ENCODE measurements at regions not wholly inside any gene's neighbourhood (a gene's known extent, or its start where the extent isn't known, plus 50 kb on each side); places are given as distances from the start of the nearest gene placed in this dataset.

DNA sequence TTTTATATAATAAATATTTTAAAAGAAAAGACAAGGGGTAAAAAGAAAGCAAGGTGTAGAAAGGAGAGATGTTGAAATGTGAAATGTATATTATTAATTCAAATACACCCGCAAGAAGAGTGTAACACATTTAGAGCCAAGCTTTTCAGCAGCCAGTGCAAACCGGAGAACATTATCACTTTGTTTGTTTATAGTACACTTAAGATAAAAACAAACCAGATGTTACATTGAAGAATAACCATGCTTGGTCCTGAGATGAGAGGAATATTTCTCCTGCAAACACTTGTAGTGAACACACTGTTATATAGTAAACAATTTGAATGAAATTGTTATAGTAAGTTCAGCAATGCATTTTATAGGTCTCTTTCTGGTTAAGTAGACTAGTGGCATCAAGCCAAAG, 1441.5 kb downstream of the OTOL1 start:
- DNase-seq = no peak
- WGBS (ENCODE audit: extremely low coverage, insufficient coverage, low lambda C conversion rate) = no CpG with 5 or more reads among the region's 2 CpGs
- no peak overlapping the region for H3K27ac ChIP-seq (ENCODE audit: low read depth, low read length)

DNA sequence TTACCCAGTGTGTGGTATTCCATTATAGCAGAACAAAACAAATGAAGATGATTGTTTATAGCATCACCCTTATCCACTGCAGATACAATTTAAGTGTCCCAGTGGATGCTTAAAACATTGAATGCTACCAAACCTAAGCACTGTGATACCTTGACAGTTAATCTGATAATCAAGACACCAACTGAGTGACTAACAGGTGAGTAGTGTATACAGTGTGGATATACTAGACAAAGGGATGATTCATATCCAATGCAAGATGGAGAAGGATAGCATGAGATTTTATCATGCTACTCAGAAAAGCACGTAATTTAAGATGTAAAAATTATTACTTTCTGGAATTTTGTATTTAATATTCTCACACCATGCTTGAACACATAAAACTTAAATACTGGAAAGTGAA, 1449.0 kb downstream of the OTOL1 start:
- Histone ChIP-seq H3K27ac (ENCODE audit: low read depth, low read length) (no peak overlapping the region), H3K79me1 (ENCODE audit: low read length) (no peaks in the 10 kb centered on the region), H4K5ac (ENCODE audit: low read length) (no peak overlapping the region), H2BK120ac (ENCODE audit: low read depth, low read length) (no peak overlapping the region), H3K56ac (ENCODE audit: low read length) (no peak overlapping the region), H3K23ac (ENCODE audit: low read length) (no peak overlapping the region), H3K79me2 (ENCODE audit: control insufficient read depth, insufficient read depth, low read length) (no peaks in the 10 kb centered on the region), H2BK5ac (ENCODE audit: low read length) (no peak overlapping the region), H3K36me3 (ENCODE audit: control insufficient read depth, insufficient read depth, low read length) (no peaks in the 10 kb centered on the region), H3K4me3 (ENCODE audit: low read length) (no peak overlapping the region), H3K4ac (ENCODE audit: low read depth, low read length) (no peak overlapping the region), H3K4me1 (ENCODE audit: control insufficient read depth, low read depth, low read length) (no peaks in the 10 kb centered on the region), H3K18ac (ENCODE audit: low read length) (no peak overlapping the region), H2BK15ac (replicated peaks; ENCODE audit: low read depth) (no peak overlapping the region), H3K9ac (ENCODE audit: low read length) (no peak overlapping the region), H2AK5ac (ENCODE audit: low read length) (no peak overlapping the region), H3K4me2 (ENCODE audit: low read length) (no peak overlapping the region), H4K8ac (ENCODE audit: low read depth, low read length) (no peak overlapping the region), H3K27me3 (ENCODE audit: insufficient read depth, low read length, poor library complexity) (no peaks in the 10 kb centered on the region)
- DNase-seq = no peak
- WGBS (ENCODE audit: extremely low coverage, insufficient coverage, low lambda C conversion rate) = no CpG with 5 or more reads among the region's 1 CpG

More for the DNA sequence above, 1441.5 kb downstream of the OTOL1 start:
- no peak overlapping the region for H4K5ac ChIP-seq (ENCODE audit: low read length)
- no peak overlapping the region for H2BK5ac ChIP-seq (ENCODE audit: low read length)
- no peak overlapping the region for H3K23ac ChIP-seq (ENCODE audit: low read length)
- no peak overlapping the region for H3K18ac ChIP-seq (ENCODE audit: low read length)
- H2BK15ac ChIP-seq (replicated peaks; ENCODE audit: low read depth) = no peak overlapping the region
- no peak overlapping the region for H3K4ac ChIP-seq (ENCODE audit: low read depth, low read length)
- no peaks in the 10 kb centered on the region for H3K79me2 ChIP-seq (ENCODE audit: control insufficient read depth, insufficient read depth, low read length)
- no peak overlapping the region for H2BK120ac ChIP-seq (ENCODE audit: low read depth, low read length)
- no peaks in the 10 kb centered on the region for H3K4me1 ChIP-seq (ENCODE audit: control insufficient read depth, low read depth, low read length)
- no peak overlapping the region for H3K56ac ChIP-seq (ENCODE audit: low read length)
- no peaks in the 10 kb centered on the region for H3K36me3 ChIP-seq (ENCODE audit: control insufficient read depth, insufficient read depth, low read length)
- H3K9ac ChIP-seq (ENCODE audit: low read length) = no peak overlapping the region
- no peak overlapping the region for H3K4me2 ChIP-seq (ENCODE audit: low read length)
- H2AK5ac ChIP-seq (ENCODE audit: low read length) = no peak overlapping the region
- no peaks in the 10 kb centered on the region for H3K79me1 ChIP-seq (ENCODE audit: low read length)
- no peak overlapping the region for H3K4me3 ChIP-seq (ENCODE audit: low read length)
- no peaks in the 10 kb centered on the region for H3K27me3 ChIP-seq (ENCODE audit: insufficient read depth, low read length, poor library complexity)
- no peak overlapping the region for H4K8ac ChIP-seq (ENCODE audit: low read depth, low read length)

DNA sequence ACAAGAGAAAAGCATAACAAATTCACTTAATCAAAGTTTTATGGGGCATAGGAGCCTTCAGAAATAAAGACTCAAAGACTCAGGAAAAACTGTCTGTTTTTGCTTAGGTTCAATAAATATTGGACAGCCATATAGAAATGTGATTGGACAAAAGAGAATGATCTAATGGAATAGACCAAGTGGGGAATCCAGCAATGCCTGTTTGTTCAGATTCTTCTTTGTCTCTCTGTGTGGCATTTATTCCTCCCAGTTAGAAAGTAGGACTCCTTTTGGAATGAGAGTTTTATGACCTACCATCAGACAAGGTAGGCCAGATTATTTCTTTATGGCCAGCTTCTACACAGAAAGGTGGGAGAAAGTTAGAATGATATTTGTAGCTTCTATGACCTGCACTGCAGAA, 1460.1 kb downstream of the OTOL1 start:
- H3K4ac ChIP-seq (ENCODE audit: low read depth, low read length) = no peak overlapping the region
- no peaks in the 10 kb centered on the region for H3K4me1 ChIP-seq (ENCODE audit: control insufficient read depth, low read depth, low read length)
- no peak overlapping the region for H3K56ac ChIP-seq (ENCODE audit: low read length)
- no peak overlapping the region for H3K9ac ChIP-seq (ENCODE audit: low read length)
- DNase-seq = no peak
- H2BK15ac ChIP-seq (replicated peaks; ENCODE audit: low read depth) = no peak overlapping the region
- H3K79me1 ChIP-seq (ENCODE audit: low read length) = no peaks in the 10 kb centered on the region
- no peak overlapping the region for H2AK5ac ChIP-seq (ENCODE audit: low read length)
- no peaks in the 10 kb centered on the region for H3K79me2 ChIP-seq (ENCODE audit: control insufficient read depth, insufficient read depth, low read length)
- H3K23ac ChIP-seq (ENCODE audit: low read length) = no peak overlapping the region
- no peaks in the 10 kb centered on the region for H3K27me3 ChIP-seq (ENCODE audit: insufficient read depth, low read length, poor library complexity)
- H3K4me3 ChIP-seq (ENCODE audit: low read length) = no peak overlapping the region
- H4K8ac ChIP-seq (ENCODE audit: low read depth, low read length) = no peak overlapping the region
- H3K27ac ChIP-seq (ENCODE audit: low read depth, low read length) = no peak overlapping the region
- no peaks in the 10 kb centered on the region for H3K36me3 ChIP-seq (ENCODE audit: control insufficient read depth, insufficient read depth, low read length)
- no peak overlapping the region for H3K18ac ChIP-seq (ENCODE audit: low read length)
- no peak overlapping the region for H2BK120ac ChIP-seq (ENCODE audit: low read depth, low read length)
- no peak overlapping the region for H2BK5ac ChIP-seq (ENCODE audit: low read length)
- H3K4me2 ChIP-seq (ENCODE audit: low read length) = no peak overlapping the region
- no peak overlapping the region for H4K5ac ChIP-seq (ENCODE audit: low read length)

DNA sequence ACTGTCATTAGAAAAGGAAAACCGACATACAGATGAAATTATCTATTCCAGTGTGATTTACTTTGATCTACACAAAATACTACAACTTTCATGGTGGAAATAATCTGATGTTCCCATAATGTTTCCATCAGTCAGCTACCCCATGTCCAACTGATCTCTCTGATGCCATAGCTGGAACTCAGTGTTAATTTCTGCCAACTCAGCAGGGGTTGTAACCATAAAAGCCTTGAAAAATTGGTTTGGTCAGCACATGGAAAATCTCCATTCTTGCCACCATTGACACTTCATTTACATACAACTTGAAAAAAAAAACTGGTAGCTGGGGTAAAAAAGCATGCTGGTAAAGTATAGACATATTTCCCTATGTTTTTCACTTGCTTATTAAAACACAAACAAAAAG, 1463.7 kb downstream of the OTOL1 start:
- Histone ChIP-seq H3K23ac (ENCODE audit: low read length) (no peak overlapping the region), H3K4ac (ENCODE audit: low read depth, low read length) (no peak overlapping the region), H3K4me3 (ENCODE audit: low read length) (no peak overlapping the region), H3K4me2 (ENCODE audit: low read length) (no peak overlapping the region), H2BK15ac (replicated peaks; ENCODE audit: low read depth) (no peak overlapping the region), H2BK120ac (ENCODE audit: low read depth, low read length) (no peak overlapping the region), H4K5ac (ENCODE audit: low read length) (no peak overlapping the region), H3K56ac (ENCODE audit: low read length) (no peak overlapping the region), H3K79me1 (ENCODE audit: low read length) (no peaks in the 10 kb centered on the region), H2AK5ac (ENCODE audit: low read length) (no peak overlapping the region), H3K4me1 (ENCODE audit: control insufficient read depth, low read depth, low read length) (no peaks in the 10 kb centered on the region), H3K27me3 (ENCODE audit: insufficient read depth, low read length, poor library complexity) (no peaks in the 10 kb centered on the region), H4K8ac (ENCODE audit: low read depth, low read length) (no peak overlapping the region), H3K79me2 (ENCODE audit: control insufficient read depth, insufficient read depth, low read length) (no peaks in the 10 kb centered on the region), H3K36me3 (ENCODE audit: control insufficient read depth, insufficient read depth, low read length) (no peaks in the 10 kb centered on the region), H3K9ac (ENCODE audit: low read length) (no peak overlapping the region), H3K27ac (ENCODE audit: low read depth, low read length) (no peak overlapping the region), H3K18ac (ENCODE audit: low read length) (no peak overlapping the region), H2BK5ac (ENCODE audit: low read length) (no peak overlapping the region)
- no peak for DNase-seq
- WGBS (ENCODE audit: extremely low coverage, insufficient coverage, low lambda C conversion rate) = no CpG with 5 or more reads among the region's 1 CpG

DNA sequence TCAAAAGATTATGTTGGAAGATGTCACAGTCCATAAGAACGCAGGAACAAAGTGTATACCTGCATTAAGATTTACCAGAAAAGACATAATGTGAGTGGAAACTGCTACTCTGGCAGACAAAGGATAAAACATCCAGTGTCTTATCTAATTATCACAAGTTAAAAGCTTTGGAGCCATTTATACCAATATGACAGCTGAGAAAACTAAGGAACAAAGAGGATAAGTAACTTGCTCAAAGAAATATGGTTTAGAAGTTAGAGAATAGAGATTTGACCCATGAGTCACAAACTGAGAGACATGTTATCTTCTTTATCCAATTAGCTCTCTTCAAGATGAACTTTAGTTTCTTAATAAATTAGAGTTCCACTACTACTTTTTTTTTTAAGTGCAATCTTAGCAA, 1473.7 kb downstream of the OTOL1 start:
- Histone ChIP-seq H3K79me2 (ENCODE audit: control insufficient read depth, insufficient read depth, low read length) (no peaks in the 10 kb centered on the region), H3K27ac (ENCODE audit: low read depth, low read length) (no peak overlapping the region), H3K27me3 (ENCODE audit: insufficient read depth, low read length, poor library complexity) (no peaks in the 10 kb centered on the region), H2AK5ac (ENCODE audit: low read length) (no peak overlapping the region), H3K23ac (ENCODE audit: low read length) (no peak overlapping the region), H3K36me3 (ENCODE audit: control insufficient read depth, insufficient read depth, low read length) (no peaks in the 10 kb centered on the region), H4K5ac (ENCODE audit: low read length) (no peak overlapping the region), H3K18ac (ENCODE audit: low read length) (no peak overlapping the region), H3K4ac (ENCODE audit: low read depth, low read length) (no peak overlapping the region), H3K4me1 (ENCODE audit: control insufficient read depth, low read depth, low read length) (no peaks in the 10 kb centered on the region), H2BK5ac (ENCODE audit: low read length) (no peak overlapping the region), H3K4me3 (ENCODE audit: low read length) (no peak overlapping the region), H2BK15ac (replicated peaks; ENCODE audit: low read depth) (no peak overlapping the region), H4K8ac (ENCODE audit: low read depth, low read length) (no peak overlapping the region), H3K79me1 (ENCODE audit: low read length) (no peaks in the 10 kb centered on the region), H3K56ac (ENCODE audit: low read length) (no peak overlapping the region), H3K4me2 (ENCODE audit: low read length) (no peak overlapping the region), H2BK120ac (ENCODE audit: low read depth, low read length) (no peak overlapping the region), H3K9ac (ENCODE audit: low read length) (no peak overlapping the region)
- DNase-seq = no peak
- WGBS (ENCODE audit: extremely low coverage, insufficient coverage, low lambda C conversion rate) = no CpG with 5 or more reads among the region's 1 CpG

DNA sequence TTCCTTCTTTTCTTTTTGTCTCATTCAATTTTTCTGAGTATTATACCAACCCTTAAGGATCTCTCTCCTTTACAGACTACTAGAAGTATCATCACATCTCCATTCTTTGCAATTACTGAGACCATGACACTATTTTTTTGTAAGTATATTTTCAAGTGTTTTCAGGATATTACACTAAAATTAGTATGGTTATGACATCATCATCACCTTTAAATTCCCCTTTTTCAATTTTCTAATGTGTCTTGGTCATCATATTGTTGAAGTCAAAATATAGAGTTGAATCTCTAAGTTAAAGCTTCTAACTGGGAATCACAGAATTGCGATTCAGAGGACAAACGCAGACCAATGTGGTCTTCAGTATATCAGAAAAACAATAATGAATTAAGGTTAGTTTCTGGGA, 1475.1 kb downstream of the OTOL1 start:
- DNase-seq = no peak

More for the DNA sequence above, 1475.1 kb downstream of the OTOL1 start:
- H3K4me1 ChIP-seq (ENCODE audit: control insufficient read depth, low read depth, low read length) = no peaks in the 10 kb centered on the region
- no peak overlapping the region for H3K56ac ChIP-seq (ENCODE audit: low read length)
- no peak overlapping the region for H2BK120ac ChIP-seq (ENCODE audit: low read depth, low read length)
- no peak overlapping the region for H3K4me3 ChIP-seq (ENCODE audit: low read length)
- no peak overlapping the region for H4K8ac ChIP-seq (ENCODE audit: low read depth, low read length)
- no peak overlapping the region for H3K18ac ChIP-seq (ENCODE audit: low read length)
- WGBS (ENCODE audit: extremely low coverage, insufficient coverage, low lambda C conversion rate) = no CpG with 5 or more reads among the region's 2 CpGs
- no peak overlapping the region for H3K27ac ChIP-seq (ENCODE audit: low read depth, low read length)
- H3K4me2 ChIP-seq (ENCODE audit: low read length) = no peak overlapping the region
- H2AK5ac ChIP-seq (ENCODE audit: low read length) = no peak overlapping the region
- H2BK15ac ChIP-seq (replicated peaks; ENCODE audit: low read depth) = no peak overlapping the region
- H3K23ac ChIP-seq (ENCODE audit: low read length) = no peak overlapping the region
- H3K9ac ChIP-seq (ENCODE audit: low read length) = no peak overlapping the region
- no peaks in the 10 kb centered on the region for H3K79me2 ChIP-seq (ENCODE audit: control insufficient read depth, insufficient read depth, low read length)
- no peak overlapping the region for H2BK5ac ChIP-seq (ENCODE audit: low read length)
- no peak overlapping the region for H4K5ac ChIP-seq (ENCODE audit: low read length)
- no peaks in the 10 kb centered on the region for H3K27me3 ChIP-seq (ENCODE audit: insufficient read depth, low read length, poor library complexity)
- H3K79me1 ChIP-seq (ENCODE audit: low read length) = no peaks in the 10 kb centered on the region
- no peaks in the 10 kb centered on the region for H3K36me3 ChIP-seq (ENCODE audit: control insufficient read depth, insufficient read depth, low read length)
- H3K4ac ChIP-seq (ENCODE audit: low read depth, low read length) = no peak overlapping the region
